ENCODE measurements at regions not wholly inside any gene's neighbourhood (a gene's known extent, or its start where the extent isn't known, plus 50 kb on each side); places are given as distances from the start of the nearest gene placed in this dataset.

DNA sequence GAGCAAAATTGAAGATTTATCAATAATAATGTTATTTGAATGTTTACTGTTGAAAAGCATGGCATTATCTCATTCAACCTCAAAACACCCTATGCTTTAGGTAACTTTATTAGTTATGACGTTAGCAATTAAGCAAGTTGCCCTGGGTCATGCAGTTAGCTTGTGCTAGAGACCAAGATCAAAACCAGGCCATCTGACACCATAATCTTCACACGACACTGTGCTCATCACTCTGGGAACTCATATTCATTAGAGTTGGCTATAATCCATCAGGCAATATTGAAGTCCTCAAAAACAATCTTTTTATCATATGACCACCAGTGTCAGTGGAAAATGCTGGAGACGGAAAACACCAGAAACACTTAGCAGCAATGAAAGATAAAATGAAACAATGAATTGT, 253.5 kb downstream of the PCDH20 start:
- TF ChIP-seq POLR2AphosphoS5 (IDR thresholded peaks at IDR 0.05) (no peak), POLR2A (IDR thresholded peaks at IDR 0.05) (no peak)
- TF ChIP-seq, protein P1, sequence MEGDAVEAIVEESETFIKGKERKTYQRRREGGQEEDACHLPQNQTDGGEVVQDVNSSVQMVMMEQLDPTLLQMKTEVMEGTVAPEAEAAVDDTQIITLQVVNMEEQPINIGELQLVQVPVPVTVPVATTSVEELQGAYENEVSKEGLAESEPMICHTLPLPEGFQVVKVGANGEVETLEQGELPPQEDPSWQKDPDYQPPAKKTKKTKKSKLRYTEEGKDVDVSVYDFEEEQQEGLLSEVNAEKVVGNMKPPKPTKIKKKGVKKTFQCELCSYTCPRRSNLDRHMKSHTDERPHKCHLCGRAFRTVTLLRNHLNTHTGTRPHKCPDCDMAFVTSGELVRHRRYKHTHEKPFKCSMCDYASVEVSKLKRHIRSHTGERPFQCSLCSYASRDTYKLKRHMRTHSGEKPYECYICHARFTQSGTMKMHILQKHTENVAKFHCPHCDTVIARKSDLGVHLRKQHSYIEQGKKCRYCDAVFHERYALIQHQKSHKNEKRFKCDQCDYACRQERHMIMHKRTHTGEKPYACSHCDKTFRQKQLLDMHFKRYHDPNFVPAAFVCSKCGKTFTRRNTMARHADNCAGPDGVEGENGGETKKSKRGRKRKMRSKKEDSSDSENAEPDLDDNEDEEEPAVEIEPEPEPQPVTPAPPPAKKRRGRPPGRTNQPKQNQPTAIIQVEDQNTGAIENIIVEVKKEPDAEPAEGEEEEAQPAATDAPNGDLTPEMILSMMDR (IDR thresholded peaks at IDR 0.05) = no peak

All from breast epithelium (tissue), 3 donors.